ENCODE measurements at regions not wholly inside any gene's neighbourhood (a gene's known extent, or its start where the extent isn't known, plus 50 kb on each side); places are given as distances from the start of the nearest gene placed in this dataset.

- Histone ChIP-seq H3K27me3 (no peaks in the 10 kb centered on the region), H3K27ac (no peak overlapping the region), H3K4me3 (no peak overlapping the region), H3K9me3 (no peaks in the 10 kb centered on the region), H3K36me3 (ENCODE audit: low read depth, missing control alignments) (no peaks in the 10 kb centered on the region), H3K4me1 (no peaks in the 10 kb centered on the region)
- TF ChIP-seq CTCF (IDR thresholded peaks at IDR 0.05) (no peak), POLR2A (IDR thresholded peaks at IDR 0.05) (no peak)
- no peak for DNase-seq
- intact Hi-C loops (cut with DNase I; ENCODE audit: low total_unique reads) = no loop called here
- 88 to 94% methylated on average over 3 of the region's 3 CpGs for WGBS, 2 donors
These were observed 122.0 kb upstream of the LNX1 start for GRCh38 chr4:53713296-53713695.

GRCh38 chr4:53712408-53713020, 121.2 kb upstream of the LNX1 start:
- H3K4me3 ChIP-seq = no peak overlapping the region
- intact Hi-C loops (cut with DNase I; ENCODE audit: low total_unique reads) = no loop called here
- H3K27ac ChIP-seq = no peak overlapping the region
- H3K36me3 ChIP-seq (ENCODE audit: low read depth, missing control alignments) = no peaks in the 10 kb centered on the region
- no peaks in the 10 kb centered on the region for H3K27me3 ChIP-seq
- no peak for DNase-seq
- H3K9me3 ChIP-seq = no peaks in the 10 kb centered on the region
- TF ChIP-seq POLR2A (IDR thresholded peaks at IDR 0.05) (no peak), CTCF (IDR thresholded peaks at IDR 0.05) (no peak)
- no peaks in the 10 kb centered on the region for H3K4me1 ChIP-seq
- WGBS, 2 donors = 42 to 51% methylated on average over 8 of the region's 8 CpGs

GRCh38 chr4:53711926-53712325, 120.6 kb upstream of the LNX1 start:
- no peak for DNase-seq
- intact Hi-C loops (cut with DNase I; ENCODE audit: low total_unique reads) = no loop called here
- Histone ChIP-seq H3K27me3 (no peaks in the 10 kb centered on the region), H3K36me3 (ENCODE audit: low read depth, missing control alignments) (no peaks in the 10 kb centered on the region), H3K9me3 (no peaks in the 10 kb centered on the region), H3K27ac (no peak overlapping the region), H3K4me1 (no peaks in the 10 kb centered on the region), H3K4me3 (no peak overlapping the region)
- WGBS, 2 donors = 63 to 65% methylated on average over 2 of the region's 2 CpGs
- TF ChIP-seq POLR2A (IDR thresholded peaks at IDR 0.05) (no peak), CTCF (IDR thresholded peaks at IDR 0.05) (no peak)

- H3K4me3 ChIP-seq = no peak overlapping the region
- H3K27ac ChIP-seq = no peak overlapping the region
- H3K36me3 ChIP-seq (ENCODE audit: low read depth, missing control alignments) = no peaks in the 10 kb centered on the region
- intact Hi-C loops (cut with DNase I; ENCODE audit: low total_unique reads) = loop anchor here (10.0 kb wide), 1 partner anchor 505 kb away; no protein-coding TSS in a partner anchor
- DNase-seq = no peak
- peaks cover 6% of the 10 kb centered on the region for H3K4me1 ChIP-seq
- TF ChIP-seq POLR2A (IDR thresholded peaks at IDR 0.05) (no peak), CTCF (IDR thresholded peaks at IDR 0.05) (no peak)
- H3K27me3 ChIP-seq = no peaks in the 10 kb centered on the region
- WGBS, 2 donors = 88 to 91% methylated on average over 1 of the region's 1 CpG
- H3K9me3 ChIP-seq = no peaks in the 10 kb centered on the region
These were observed 118.4 kb upstream of the LNX1 start for GRCh38 chr4:53709693-53710092.

- H3K9me3 ChIP-seq = no peaks in the 10 kb centered on the region
- WGBS, 2 donors = 100% methylated on average over 2 of the region's 2 CpGs
- intact Hi-C loops (cut with DNase I; ENCODE audit: low total_unique reads) = loop anchor here (10.0 kb wide), 1 partner anchor 507 kb away; no protein-coding TSS in a partner anchor
- TF ChIP-seq POLR2A (IDR thresholded peaks at IDR 0.05) (no peak), CTCF (IDR thresholded peaks at IDR 0.05) (no peak)
- H3K4me3 ChIP-seq = no peak overlapping the region
- H3K27ac ChIP-seq = no peak overlapping the region
- H3K4me1 ChIP-seq = peaks cover 13% of the 10 kb centered on the region
- no peaks in the 10 kb centered on the region for H3K36me3 ChIP-seq (ENCODE audit: low read depth, missing control alignments)
- no peaks in the 10 kb centered on the region for H3K27me3 ChIP-seq
- no peak for DNase-seq
These were observed 116.2 kb upstream of the LNX1 start for GRCh38 chr4:53707491-53707890.
